Activated naive CD4-positive, alpha-beta T cell treated with anti-CD3 and anti-CD28 coated beads for 36 hours (primary cell): ENCODE measurements at regions not wholly inside any gene's neighbourhood (a gene's known extent, or its start where the extent isn't known, plus 50 kb on each side); places are given as distances from the start of the nearest gene placed in this dataset.

Experiments used
- CTCF ChIA-PET: fragments of 350-600 bp; sonication (Branson Sonifier 250); formaldehyde crosslinking; loops from one replicate; lab custom pipeline; 2021; ENCODE audit warnings: antibody characterized with exemption; lab: Charles Lee
- DNase-seq: peaks from one replicate; pipeline ENCODE4 v3.0.0-alpha.2; 2020
- H3K27ac Mint-ChIP-seq: one replicate; pipeline ENCODE4 v1.8.0; 2021; ENCODE audit warnings: mild to moderate bottlenecking, mixed read lengths
- H3K27me3 Mint-ChIP-seq: one replicate; pipeline ENCODE4 v1.8.0; 2021; ENCODE audit warnings: low read depth, mixed read lengths
- H3K36me3 Mint-ChIP-seq: one replicate; pipeline ENCODE4 v1.8.0; 2021; ENCODE audit warnings: low read depth, mixed read lengths
- H3K4me1 Mint-ChIP-seq: one replicate; pipeline ENCODE4 v1.8.0; 2021; ENCODE audit warnings: low read depth, mixed read lengths
- H3K4me3 Mint-ChIP-seq: one replicate; pipeline ENCODE4 v1.8.0; 2021; ENCODE audit warnings: mild to moderate bottlenecking, moderate library complexity, mixed read lengths
- H3K9me3 Mint-ChIP-seq: one replicate; pipeline ENCODE4 v1.8.0; 2021; ENCODE audit warnings: mixed read lengths
- intact Hi-C: fragments of 100-400 bp; cut with micrococcal nuclease; formaldehyde crosslinking; loops from one replicate; pipeline ENCODE4 v1.15.1; 2023

GRCh38 chr2:164110515-164110914, 374.7 kb upstream of the FIGN start:
- intact Hi-C loops = no loop called here
- Mint-ChIP-seq H3K36me3 (no peaks in the 10 kb centered on the region), H3K27ac (no peak overlapping the region), H3K9me3 (no peaks in the 10 kb centered on the region), H3K27me3 (no peaks in the 10 kb centered on the region), H3K4me3 (no peak overlapping the region), H3K4me1 (no peaks in the 10 kb centered on the region)
- DNase-seq = no peak
- CTCF ChIA-PET = no interaction called here

GRCh38 chr2:164109006-164109405, 373.2 kb upstream of the FIGN start:
- no peak overlapping the region for H3K4me3 Mint-ChIP-seq
- H3K36me3 Mint-ChIP-seq = no peaks in the 10 kb centered on the region
- no peaks in the 10 kb centered on the region for H3K4me1 Mint-ChIP-seq
- no peaks in the 10 kb centered on the region for H3K9me3 Mint-ChIP-seq
- no peak for DNase-seq
- intact Hi-C loops = no loop called here
- CTCF ChIA-PET = no interaction called here
- no peaks in the 10 kb centered on the region for H3K27me3 Mint-ChIP-seq
- no peak overlapping the region for H3K27ac Mint-ChIP-seq

- intact Hi-C loops = no loop called here
- Mint-ChIP-seq H3K27me3 (no peaks in the 10 kb centered on the region), H3K4me1 (no peaks in the 10 kb centered on the region), H3K9me3 (no peaks in the 10 kb centered on the region), H3K36me3 (no peaks in the 10 kb centered on the region), H3K27ac (no peak overlapping the region), H3K4me3 (no peak overlapping the region)
- CTCF ChIA-PET = no interaction called here
- no peak for DNase-seq
These were observed 367.5 kb upstream of the FIGN start for GRCh38 chr2:164103271-164103670.

- Mint-ChIP-seq H3K27me3 (no peaks in the 10 kb centered on the region), H3K9me3 (no peaks in the 10 kb centered on the region), H3K4me1 (no peaks in the 10 kb centered on the region), H3K36me3 (no peaks in the 10 kb centered on the region), H3K4me3 (no peak overlapping the region), H3K27ac (no peak overlapping the region)
- CTCF ChIA-PET = no interaction called here
- no peak for DNase-seq
- intact Hi-C loops = no loop called here
These were observed 366.6 kb upstream of the FIGN start for GRCh38 chr2:164102366-164102765.

GRCh38 chr2:164091673-164092072, 355.9 kb upstream of the FIGN start:
- no peak overlapping the region for H3K27ac Mint-ChIP-seq
- H3K4me3 Mint-ChIP-seq = no peak overlapping the region
- no peaks in the 10 kb centered on the region for H3K4me1 Mint-ChIP-seq
- CTCF ChIA-PET = no interaction called here
- H3K27me3 Mint-ChIP-seq = no peaks in the 10 kb centered on the region
- intact Hi-C loops = no loop called here
- no peak for DNase-seq
- H3K36me3 Mint-ChIP-seq = no peaks in the 10 kb centered on the region
- H3K9me3 Mint-ChIP-seq = no peaks in the 10 kb centered on the region

GRCh38 chr2:164090533-164090932, 354.7 kb upstream of the FIGN start:
- Mint-ChIP-seq H3K27me3 (no peaks in the 10 kb centered on the region), H3K36me3 (no peaks in the 10 kb centered on the region), H3K9me3 (peaks cover 1% of the 10 kb centered on the region), H3K4me1 (no peaks in the 10 kb centered on the region), H3K27ac (no peak overlapping the region), H3K4me3 (no peak overlapping the region)
- intact Hi-C loops = no loop called here
- CTCF ChIA-PET = no interaction called here
- DNase-seq = no peak

GRCh38 chr2:164084066-164084465, 348.3 kb upstream of the FIGN start:
- H3K9me3 Mint-ChIP-seq = peaks cover 1% of the 10 kb centered on the region
- no peaks in the 10 kb centered on the region for H3K4me1 Mint-ChIP-seq
- no peak for DNase-seq
- no peak overlapping the region for H3K4me3 Mint-ChIP-seq
- no peak overlapping the region for H3K27ac Mint-ChIP-seq
- no peaks in the 10 kb centered on the region for H3K27me3 Mint-ChIP-seq
- CTCF ChIA-PET = no interaction called here
- H3K36me3 Mint-ChIP-seq = no peaks in the 10 kb centered on the region
- intact Hi-C loops = no loop called here

GRCh38 chr2:164080486-164080885, 344.7 kb upstream of the FIGN start:
- H3K27ac Mint-ChIP-seq = no peak overlapping the region
- H3K36me3 Mint-ChIP-seq = no peaks in the 10 kb centered on the region
- CTCF ChIA-PET = no interaction called here
- no peaks in the 10 kb centered on the region for H3K4me1 Mint-ChIP-seq
- intact Hi-C loops = no loop called here
- H3K9me3 Mint-ChIP-seq = no peaks in the 10 kb centered on the region
- no peaks in the 10 kb centered on the region for H3K27me3 Mint-ChIP-seq
- DNase-seq = no peak
- no peak overlapping the region for H3K4me3 Mint-ChIP-seq

- DNase-seq = no peak
- Mint-ChIP-seq H3K9me3 (no peaks in the 10 kb centered on the region), H3K27ac (no peak overlapping the region), H3K27me3 (no peaks in the 10 kb centered on the region), H3K4me3 (no peak overlapping the region), H3K4me1 (no peaks in the 10 kb centered on the region), H3K36me3 (no peaks in the 10 kb centered on the region)
- CTCF ChIA-PET = interaction anchor here (0.7 kb wide), 1 partner anchor 122 kb away, joined by 4 read pairs; no protein-coding TSS in a partner anchor
- intact Hi-C loops = no loop called here
These were observed 343.4 kb upstream of the FIGN start for GRCh38 chr2:164079258-164079657.

- CTCF ChIA-PET = no interaction called here
- H3K36me3 Mint-ChIP-seq = no peaks in the 10 kb centered on the region
- DNase-seq = no peak
- H3K9me3 Mint-ChIP-seq = no peaks in the 10 kb centered on the region
- no peak overlapping the region for H3K27ac Mint-ChIP-seq
- no peaks in the 10 kb centered on the region for H3K27me3 Mint-ChIP-seq
- no peaks in the 10 kb centered on the region for H3K4me1 Mint-ChIP-seq
- intact Hi-C loops = no loop called here
- H3K4me3 Mint-ChIP-seq = no peak overlapping the region
These were observed 342.6 kb upstream of the FIGN start for GRCh38 chr2:164078421-164078820.

GRCh38 chr2:164073101-164074074, 337.6 kb upstream of the FIGN start:
- H3K9me3 Mint-ChIP-seq = peaks cover 1% of the 10 kb centered on the region
- no peaks in the 10 kb centered on the region for H3K36me3 Mint-ChIP-seq
- H3K27me3 Mint-ChIP-seq = no peaks in the 10 kb centered on the region
- H3K4me3 Mint-ChIP-seq = no peak overlapping the region
- H3K4me1 Mint-ChIP-seq = no peaks in the 10 kb centered on the region
- CTCF ChIA-PET = no interaction called here
- H3K27ac Mint-ChIP-seq = no peak overlapping the region
- intact Hi-C loops = no loop called here
- no peak for DNase-seq

- H3K27me3 Mint-ChIP-seq = no peaks in the 10 kb centered on the region
- CTCF ChIA-PET = no interaction called here
- no peak overlapping the region for H3K4me3 Mint-ChIP-seq
- no peak overlapping the region for H3K27ac Mint-ChIP-seq
- H3K36me3 Mint-ChIP-seq = no peaks in the 10 kb centered on the region
- intact Hi-C loops = loop anchor here (10.0 kb wide), 1 partner anchor 905 kb away; no protein-coding TSS in a partner anchor
- peaks cover 1% of the 10 kb centered on the region for H3K9me3 Mint-ChIP-seq
- no peak for DNase-seq
- H3K4me1 Mint-ChIP-seq = no peaks in the 10 kb centered on the region
These were observed 333.7 kb upstream of the FIGN start for GRCh38 chr2:164069540-164069939.

GRCh38 chr2:164068063-164068462, 332.3 kb upstream of the FIGN start:
- CTCF ChIA-PET = no interaction called here
- no peaks in the 10 kb centered on the region for H3K27me3 Mint-ChIP-seq
- H3K4me3 Mint-ChIP-seq = no peak overlapping the region
- H3K36me3 Mint-ChIP-seq = no peaks in the 10 kb centered on the region
- H3K27ac Mint-ChIP-seq = no peak overlapping the region
- intact Hi-C loops = loop anchor here (10.0 kb wide), 1 partner anchor 903 kb away; no protein-coding TSS in a partner anchor
- no peaks in the 10 kb centered on the region for H3K4me1 Mint-ChIP-seq
- DNase-seq = no peak
- H3K9me3 Mint-ChIP-seq = peaks cover 1% of the 10 kb centered on the region
